Fibroblast of lung (primary cell): ENCODE measurements at regions not wholly inside any gene's neighbourhood (a gene's known extent, or its start where the extent isn't known, plus 50 kb on each side); places are given as distances from the start of the nearest gene placed in this dataset.

Experiments used
- DNase-seq, 2 donors: peaks; one replicate each; pipeline versions ENCODE4 v3.0.0 to v3.0.0-alpha.2; 2010; ENCODE audit warnings: low read depth in 2 of 2
- H2AFZ ChIP-seq: 2 replicates; pipeline ENCODE4 v1.5.1; 2012; ENCODE audit warnings: low read length, control low read depth, inconsistent platforms
- H3K27ac ChIP-seq: 2 replicates; pipeline ENCODE4 v1.5.1; 2011; ENCODE audit warnings: low read length, control low read depth; ENCODE audit not compliant: insufficient read depth
- H3K27me3 ChIP-seq: 2 replicates; pipeline ENCODE4 v1.5.1; 2011; ENCODE audit warnings: mild to moderate bottlenecking, low read length; ENCODE audit not compliant: control insufficient read depth, insufficient read depth
- H3K36me3 ChIP-seq: 2 replicates; pipeline ENCODE4 v1.5.1; 2011; ENCODE audit warnings: low read length; ENCODE audit not compliant: control insufficient read depth, insufficient read depth
- H3K4me1 ChIP-seq: 2 replicates; pipeline ENCODE4 v1.5.1; 2011; ENCODE audit warnings: low read length; ENCODE audit not compliant: control insufficient read depth, insufficient read depth; ENCODE audit errors: extremely low read depth
- H3K4me2 ChIP-seq: 2 replicates; pipeline ENCODE4 v1.5.1; 2011; ENCODE audit warnings: low read length, control low read depth; ENCODE audit not compliant: insufficient read depth; ENCODE audit errors: extremely low read depth
- H3K4me3 ChIP-seq, 4 experiments: fragments of 200-600 bp in 1 of 4; sonication (generic) in 1 of 4; replicated peaks in 1 of 4; 2 replicates each; pipeline ENCODE4 v1.5.1; 2011 to 2016; ENCODE audit warnings: low read length in 4 of 4, low read depth in 3 of 4, mild to moderate bottlenecking in 3 of 4, control low read depth in 2 of 4, inconsistent platforms in 1 of 4, mixed read lengths in 1 of 4; ENCODE audit not compliant: insufficient read depth in 1 of 4; ENCODE audit errors: control extremely low read depth in 1 of 4
- H3K79me2 ChIP-seq: 2 replicates; pipeline ENCODE4 v1.5.1; 2012; ENCODE audit warnings: mild to moderate bottlenecking, low read length, inconsistent platforms; ENCODE audit not compliant: control insufficient read depth, insufficient read depth
- H3K9ac ChIP-seq: 2 replicates; pipeline ENCODE4 v1.5.1; 2011; ENCODE audit warnings: mild to moderate bottlenecking, low read length, control low read depth; ENCODE audit not compliant: insufficient read depth
- H3K9me3 ChIP-seq: 2 replicates; pipeline ENCODE4 v1.5.1; 2012; ENCODE audit warnings: low read depth, low read length; ENCODE audit not compliant: control insufficient read depth, insufficient read depth
- H4K20me1 ChIP-seq: 2 replicates; pipeline ENCODE4 v1.5.1; 2011; ENCODE audit warnings: low read length; ENCODE audit not compliant: control insufficient read depth, insufficient read depth; ENCODE audit errors: extremely low read depth
- EZH2 ChIP-seq: IDR thresholded peaks from 2 replicates; pipeline ENCODE4 v1.5.1; 2012; ENCODE audit warnings: low read length, control low read depth, mild to moderate bottlenecking; ENCODE audit errors: missing control alignments
- TF ChIP-seq, protein P1 (sequence below), 2 donors: IDR thresholded peaks in 1 of 2; conservative IDR thresholded peaks in 1 of 2; 1 replicate in 1 of 2; 2 replicates in 1 of 2; pipeline ENCODE4 v1.5.1; 2011 to 2012; ENCODE audit warnings: low read length in 2 of 2, control low read depth in 1 of 2, inconsistent platforms in 1 of 2, low read depth in 1 of 2, mild to moderate bottlenecking in 1 of 2

DNA sequence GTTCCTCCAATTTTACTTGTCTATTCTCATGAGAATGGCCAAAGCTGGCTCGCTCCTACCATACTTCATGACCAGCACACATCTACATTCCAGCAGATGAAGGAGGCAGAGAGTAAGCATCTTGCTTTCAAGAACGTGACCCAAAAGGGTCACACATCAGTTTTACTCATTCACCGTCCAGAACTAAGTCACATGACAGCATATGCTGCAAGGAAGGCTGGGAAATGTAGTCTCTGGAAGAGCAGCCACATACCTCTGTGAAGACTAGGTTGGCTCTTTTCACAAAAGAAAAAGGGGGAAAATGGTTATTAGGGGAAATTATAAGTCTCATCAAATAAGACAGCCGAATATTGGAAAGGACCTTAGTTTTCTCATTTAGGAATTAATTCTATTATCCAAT, 835.3 kb downstream of the EPHA4 start:
- no peaks in the 10 kb centered on the region for H3K79me2 ChIP-seq
- H3K27me3 ChIP-seq, result no peaks in the 10 kb centered on the region
- H3K9ac ChIP-seq, result no peak overlapping the region
- no peak for DNase-seq
- TF ChIP-seq EZH2, result no peak
- TF ChIP-seq, protein P1, sequence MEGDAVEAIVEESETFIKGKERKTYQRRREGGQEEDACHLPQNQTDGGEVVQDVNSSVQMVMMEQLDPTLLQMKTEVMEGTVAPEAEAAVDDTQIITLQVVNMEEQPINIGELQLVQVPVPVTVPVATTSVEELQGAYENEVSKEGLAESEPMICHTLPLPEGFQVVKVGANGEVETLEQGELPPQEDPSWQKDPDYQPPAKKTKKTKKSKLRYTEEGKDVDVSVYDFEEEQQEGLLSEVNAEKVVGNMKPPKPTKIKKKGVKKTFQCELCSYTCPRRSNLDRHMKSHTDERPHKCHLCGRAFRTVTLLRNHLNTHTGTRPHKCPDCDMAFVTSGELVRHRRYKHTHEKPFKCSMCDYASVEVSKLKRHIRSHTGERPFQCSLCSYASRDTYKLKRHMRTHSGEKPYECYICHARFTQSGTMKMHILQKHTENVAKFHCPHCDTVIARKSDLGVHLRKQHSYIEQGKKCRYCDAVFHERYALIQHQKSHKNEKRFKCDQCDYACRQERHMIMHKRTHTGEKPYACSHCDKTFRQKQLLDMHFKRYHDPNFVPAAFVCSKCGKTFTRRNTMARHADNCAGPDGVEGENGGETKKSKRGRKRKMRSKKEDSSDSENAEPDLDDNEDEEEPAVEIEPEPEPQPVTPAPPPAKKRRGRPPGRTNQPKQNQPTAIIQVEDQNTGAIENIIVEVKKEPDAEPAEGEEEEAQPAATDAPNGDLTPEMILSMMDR (conservative IDR thresholded peaks at IDR 0.05 in 1 of 2, IDR thresholded peaks at IDR 0.05 in 1 of 2; ENCODE audit: low read depth in 1 of 2, low read length in 2 of 2), result no peak
- H3K4me2 ChIP-seq, result no peak overlapping the region
- no peaks in the 10 kb centered on the region for H4K20me1 ChIP-seq
- H3K4me3 ChIP-seq, result no peak overlapping the region
- no peaks in the 10 kb centered on the region for H3K36me3 ChIP-seq
- no peaks in the 10 kb centered on the region for H3K4me1 ChIP-seq
- H3K9me3 ChIP-seq, result no peaks in the 10 kb centered on the region
- no peak overlapping the region for H3K27ac ChIP-seq
- no peak overlapping the region for H2AFZ ChIP-seq

DNA sequence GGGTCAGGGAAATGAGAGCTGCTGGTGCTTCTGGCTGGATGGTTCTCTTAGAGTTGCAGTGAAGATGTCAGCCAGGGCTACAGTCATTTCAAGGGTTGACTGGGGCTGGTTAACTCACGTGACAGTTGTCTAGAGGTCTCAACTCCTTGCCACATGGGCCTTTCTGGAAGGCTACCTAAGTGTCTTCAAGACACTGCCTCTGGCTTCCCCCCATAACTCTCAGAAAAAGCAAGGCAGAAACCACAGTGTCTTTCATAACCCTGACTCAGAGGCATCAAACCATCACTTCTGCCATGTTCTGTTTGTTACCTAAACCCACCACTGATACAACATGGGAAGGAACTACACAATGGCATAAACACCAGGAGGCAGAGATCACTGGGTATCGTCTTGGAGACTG, 828.9 kb downstream of the EPHA4 start:
- Histone ChIP-seq H3K4me3 (no peak overlapping the region), H3K4me2 (no peak overlapping the region), H3K79me2 (no peaks in the 10 kb centered on the region), H3K9me3 (no peaks in the 10 kb centered on the region), H3K27ac (no peak overlapping the region), H2AFZ (no peak overlapping the region), H3K36me3 (no peaks in the 10 kb centered on the region), H3K27me3 (no peaks in the 10 kb centered on the region), H3K4me1 (no peaks in the 10 kb centered on the region), H4K20me1 (no peaks in the 10 kb centered on the region), H3K9ac (no peak overlapping the region)
- TF ChIP-seq, protein P1 (conservative IDR thresholded peaks at IDR 0.05 in 1 of 2, IDR thresholded peaks at IDR 0.05 in 1 of 2; ENCODE audit: low read depth in 1 of 2, low read length in 2 of 2), result no peak
- no peak for TF ChIP-seq EZH2
- no peak for DNase-seq

DNA sequence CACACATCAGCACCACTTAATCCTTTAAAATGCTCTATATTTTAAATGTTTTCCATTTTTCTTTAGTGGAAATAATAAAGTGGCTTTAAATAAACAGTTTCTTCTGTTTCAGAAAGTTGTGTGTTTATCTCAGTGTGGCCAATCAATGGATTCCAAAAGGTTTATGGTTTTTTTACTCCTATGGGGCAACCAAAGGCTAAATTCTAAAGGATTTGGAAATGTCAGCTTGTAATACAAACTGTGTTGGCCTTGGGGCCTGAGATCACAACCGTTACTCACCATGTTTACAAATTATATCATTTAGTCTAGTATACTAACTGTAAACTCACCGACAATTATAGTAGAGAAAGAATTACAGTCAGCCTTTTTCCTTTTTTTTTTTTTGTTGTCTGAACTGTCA, 827.2 kb downstream of the EPHA4 start:
- H3K79me2 ChIP-seq, result no peaks in the 10 kb centered on the region
- H2AFZ ChIP-seq, result no peak overlapping the region
- H3K9ac ChIP-seq, result no peak overlapping the region
- no peaks in the 10 kb centered on the region for H4K20me1 ChIP-seq
- no peaks in the 10 kb centered on the region for H3K27me3 ChIP-seq
- no peaks in the 10 kb centered on the region for H3K9me3 ChIP-seq
- no peak overlapping the region for H3K4me3 ChIP-seq
- TF ChIP-seq EZH2, result no peak
- TF ChIP-seq, protein P1 (conservative IDR thresholded peaks at IDR 0.05 in 1 of 2, IDR thresholded peaks at IDR 0.05 in 1 of 2; ENCODE audit: low read depth in 1 of 2, low read length in 2 of 2), result no peak
- no peak overlapping the region for H3K27ac ChIP-seq
- no peaks in the 10 kb centered on the region for H3K36me3 ChIP-seq
- DNase-seq, result peak in 1 of 2 donors; percentile 46
- H3K4me1 ChIP-seq, result no peaks in the 10 kb centered on the region
- no peak overlapping the region for H3K4me2 ChIP-seq
